ENCODE measurements at regions not wholly inside any gene's neighbourhood (a gene's known extent, or its start where the extent isn't known, plus 50 kb on each side); places are given as distances from the start of the nearest gene placed in this dataset.

- DNase-seq, result no peak
These were observed 299.3 kb upstream of the HS3ST1 start for GRCh38 chr4:11727903-11728564.

- DNase-seq, result peak; percentile 66
These were observed 296.0 kb upstream of the HS3ST1 start for GRCh38 chr4:11724731-11725130.

GRCh38 chr4:11722223-11722622 is 293.5 kb upstream of the HS3ST1 start:
- DNase-seq, result no peak

- peak; percentile 29 for DNase-seq
These were observed 291.6 kb upstream of the HS3ST1 start for GRCh38 chr4:11720292-11720691.

GRCh38 chr4:11719879-11720278 is 291.2 kb upstream of the HS3ST1 start:
- DNase-seq, result no peak

- DNase-seq, result no peak
These were observed 287.2 kb upstream of the HS3ST1 start for GRCh38 chr4:11715753-11716521.

GRCh38 chr4:11710453-11711093 is 281.9 kb upstream of the HS3ST1 start:
- DNase-seq, result peak; percentile 49

- DNase-seq, result no peak
These were observed 275.6 kb upstream of the HS3ST1 start for GRCh38 chr4:11704186-11704830.

GRCh38 chr4:11702886-11703557 is 274.3 kb upstream of the HS3ST1 start:
- no peak for DNase-seq

- DNase-seq, result no peak
These were observed 273.5 kb upstream of the HS3ST1 start for GRCh38 chr4:11701966-11702725.

- peak; percentile 53 for DNase-seq
These were observed 272.1 kb upstream of the HS3ST1 start for GRCh38 chr4:11700751-11701226.

- DNase-seq, result peak; percentile 67
These were observed 270.3 kb upstream of the HS3ST1 start for GRCh38 chr4:11698846-11699590.

GRCh38 chr4:11698033-11698432 is 269.3 kb upstream of the HS3ST1 start:
- no peak for DNase-seq

- no peak for DNase-seq
These were observed 265.0 kb upstream of the HS3ST1 start for GRCh38 chr4:11693693-11694092.

- no peak for DNase-seq
These were observed 262.5 kb upstream of the HS3ST1 start for GRCh38 chr4:11691236-11691635.

GRCh38 chr4:11687727-11688126 is 259.0 kb upstream of the HS3ST1 start:
- DNase-seq, result no peak

GRCh38 chr4:11685481-11685880 is 256.8 kb upstream of the HS3ST1 start:
- no peak for DNase-seq

- no peak for DNase-seq
These were observed 246.5 kb upstream of the HS3ST1 start for GRCh38 chr4:11675051-11675800.

GRCh38 chr4:11670304-11670703 is 241.6 kb upstream of the HS3ST1 start:
- DNase-seq, result no peak

- DNase-seq, result no peak
These were observed 240.5 kb upstream of the HS3ST1 start for GRCh38 chr4:11669156-11669555.
